ENCODE measurements at regions not wholly inside any gene's neighbourhood (a gene's known extent, or its start where the extent isn't known, plus 50 kb on each side); places are given as distances from the start of the nearest gene placed in this dataset.
A peak's percentile ranks its signal among the peaks of the same experiment; 100 is the strongest.

DNA sequence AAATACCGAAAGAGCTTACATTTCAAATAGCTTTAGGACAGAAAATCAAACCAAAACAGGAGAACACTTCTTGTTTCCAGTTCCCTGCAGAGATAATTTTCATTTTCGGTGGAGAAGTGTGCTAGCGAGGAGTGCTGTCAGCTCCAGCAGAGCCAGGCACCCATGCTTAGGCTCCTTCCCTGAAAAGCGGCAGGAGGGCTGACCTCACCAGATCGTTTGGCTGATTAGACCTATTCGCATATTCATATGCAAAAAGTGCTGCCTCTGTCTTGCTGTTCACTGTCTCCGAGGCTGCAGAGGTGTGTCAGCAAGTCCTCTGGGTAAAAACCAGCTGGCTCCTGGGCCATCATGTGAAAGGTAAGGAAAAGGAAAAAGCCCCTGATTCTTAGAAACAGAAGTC is 225.8 kb upstream of the COPS8 start:
- DNase-seq = no peak

DNA sequence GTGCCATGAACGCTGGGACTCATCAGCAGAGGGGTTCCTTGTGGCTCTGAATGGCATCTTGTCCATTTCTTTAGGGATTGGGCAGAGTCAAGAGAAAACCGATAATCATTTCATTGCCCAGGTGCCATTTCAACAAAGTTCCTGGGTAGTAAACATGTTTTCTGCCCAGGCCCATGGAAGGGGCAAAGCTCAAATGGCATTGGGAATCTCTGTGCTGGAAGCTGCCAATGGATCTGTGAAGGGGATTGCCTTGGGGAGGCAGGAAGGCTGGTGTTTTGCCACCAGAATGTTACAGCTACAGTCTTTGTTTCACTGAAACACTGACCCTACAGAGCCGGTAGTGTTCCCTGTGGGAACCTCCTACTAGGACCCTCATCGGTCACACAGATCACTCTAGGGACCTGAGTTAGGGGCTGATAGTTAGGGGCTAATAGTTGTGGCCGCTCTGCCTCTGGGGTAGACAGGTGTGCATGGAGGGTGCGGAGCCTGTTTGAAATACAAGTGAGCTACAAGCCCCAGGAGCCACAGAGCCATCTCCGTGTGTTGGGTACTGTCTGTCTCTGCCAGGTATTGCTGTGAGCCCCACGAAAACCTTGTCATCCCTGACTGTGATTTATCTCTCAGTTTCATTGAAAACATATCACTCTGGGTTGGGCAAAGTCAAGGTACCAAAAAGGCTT is 224.4 kb upstream of the COPS8 start:
- no peak for DNase-seq

DNA sequence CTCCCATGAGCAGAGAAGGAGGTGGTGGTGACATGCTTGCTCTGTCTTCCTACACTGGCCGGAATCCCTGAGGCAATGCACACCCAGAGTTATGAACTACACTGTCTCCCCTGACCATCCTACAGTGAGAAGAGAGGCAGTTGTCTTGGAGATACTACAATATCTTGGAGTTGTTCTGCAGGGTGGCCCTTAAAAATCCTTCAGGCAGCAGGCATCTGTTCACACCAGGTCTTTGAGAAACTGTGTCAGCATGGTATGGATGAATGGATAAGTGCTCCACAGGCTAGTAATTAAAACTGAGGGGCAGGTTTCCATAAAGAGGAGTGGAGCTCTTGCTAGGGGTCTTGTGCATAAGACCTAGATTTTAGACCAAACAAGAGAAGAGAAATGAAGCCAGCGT is 223.7 kb upstream of the COPS8 start:
- DNase-seq = no peak

DNA sequence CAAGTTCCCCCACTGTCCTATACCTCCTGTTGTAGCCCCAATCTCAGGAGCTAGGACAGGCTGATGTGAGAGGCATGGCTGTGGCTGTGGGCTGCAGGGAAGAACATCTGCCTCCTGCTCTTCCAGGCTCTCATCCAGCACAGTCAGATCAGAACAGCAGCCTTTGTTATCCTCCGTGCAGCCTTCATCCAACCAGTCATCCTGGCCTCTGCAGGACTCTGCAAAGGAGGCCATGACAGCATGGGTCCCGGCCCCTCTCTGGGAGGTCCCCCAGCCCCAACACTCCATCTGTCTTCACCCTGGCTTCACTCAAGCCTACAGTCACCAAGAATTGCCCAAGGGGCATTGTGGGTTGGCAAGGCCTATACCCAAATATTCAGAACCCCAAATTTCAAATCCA is 223.2 kb upstream of the COPS8 start:
- no peak for DNase-seq

DNA sequence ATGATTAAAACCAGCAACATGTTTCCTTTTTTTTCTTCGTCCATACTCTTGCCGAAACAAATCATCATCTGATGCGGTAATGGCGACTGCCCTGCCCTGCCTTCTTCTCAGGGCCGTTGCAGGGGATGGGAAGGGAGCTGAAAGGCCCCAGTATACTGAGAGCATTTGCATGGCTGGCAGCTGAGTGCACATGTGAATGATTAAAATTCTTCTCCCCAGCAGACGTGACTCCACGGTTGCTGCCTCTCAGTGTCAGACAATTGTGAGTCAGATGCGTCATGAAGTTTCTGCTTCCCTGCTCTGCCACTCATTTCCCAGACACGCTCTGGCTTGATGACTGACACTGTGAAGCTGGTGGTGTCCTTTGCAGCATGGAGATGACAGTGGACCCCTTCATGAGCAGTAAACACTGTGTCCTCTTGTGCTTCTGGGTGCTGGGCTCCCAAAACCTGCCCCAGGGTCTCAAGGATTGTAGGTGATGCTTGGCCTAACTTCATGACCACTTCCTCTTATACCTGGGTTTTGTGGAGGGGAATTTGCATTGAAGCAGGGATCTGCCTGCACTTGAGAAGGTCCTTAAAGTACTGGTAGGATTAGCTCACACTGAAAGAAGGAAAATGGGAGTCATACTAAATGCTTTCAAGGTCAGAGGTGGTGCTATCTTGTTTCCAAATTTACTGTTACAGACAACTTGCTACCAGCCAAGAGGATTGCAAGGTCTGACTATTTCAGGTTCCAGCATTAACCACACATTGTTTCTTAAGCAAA is 222.5 kb upstream of the COPS8 start:
- DNase-seq = no peak

DNA sequence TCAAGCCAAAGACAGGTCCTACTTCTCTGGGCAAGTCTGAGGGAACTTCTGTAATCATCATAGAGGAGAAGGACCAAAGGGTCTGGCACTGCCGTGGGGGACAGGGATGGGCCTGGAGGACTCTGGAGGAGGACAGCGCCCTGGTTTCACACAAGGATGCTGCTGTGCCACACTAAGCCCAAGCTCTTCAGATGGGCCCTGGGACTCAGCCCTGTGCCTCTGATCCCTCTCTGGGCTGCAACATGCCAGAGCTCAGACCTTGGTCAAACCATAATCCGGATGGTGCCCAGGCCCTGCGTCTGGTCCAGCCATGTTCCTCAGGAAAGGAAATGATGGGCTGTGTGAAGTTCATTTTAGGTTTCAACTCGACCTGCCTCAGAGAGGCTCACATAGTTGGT is 222.0 kb upstream of the COPS8 start:
- DNase-seq = no peak

DNA sequence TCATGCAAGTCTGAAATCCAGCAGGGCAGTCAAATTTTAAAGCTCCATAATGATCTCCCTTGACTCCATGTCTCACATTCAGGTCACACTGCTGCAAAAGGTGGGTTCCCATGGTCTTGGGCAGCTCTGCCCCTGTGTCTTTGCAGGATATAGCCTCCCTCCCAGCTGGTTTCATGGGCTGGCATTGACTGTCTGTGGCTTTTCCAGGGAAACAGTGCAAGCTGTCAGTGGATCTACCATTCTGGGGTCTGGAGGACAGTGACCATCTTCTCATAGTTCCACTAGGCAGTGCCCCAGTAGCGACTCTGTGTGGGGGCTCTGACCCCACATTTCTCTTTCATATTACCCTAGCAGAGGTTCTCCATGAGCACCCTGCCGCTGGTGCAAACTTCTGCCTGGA is 220.6 kb upstream of the COPS8 start:
- no peak for DNase-seq

DNA sequence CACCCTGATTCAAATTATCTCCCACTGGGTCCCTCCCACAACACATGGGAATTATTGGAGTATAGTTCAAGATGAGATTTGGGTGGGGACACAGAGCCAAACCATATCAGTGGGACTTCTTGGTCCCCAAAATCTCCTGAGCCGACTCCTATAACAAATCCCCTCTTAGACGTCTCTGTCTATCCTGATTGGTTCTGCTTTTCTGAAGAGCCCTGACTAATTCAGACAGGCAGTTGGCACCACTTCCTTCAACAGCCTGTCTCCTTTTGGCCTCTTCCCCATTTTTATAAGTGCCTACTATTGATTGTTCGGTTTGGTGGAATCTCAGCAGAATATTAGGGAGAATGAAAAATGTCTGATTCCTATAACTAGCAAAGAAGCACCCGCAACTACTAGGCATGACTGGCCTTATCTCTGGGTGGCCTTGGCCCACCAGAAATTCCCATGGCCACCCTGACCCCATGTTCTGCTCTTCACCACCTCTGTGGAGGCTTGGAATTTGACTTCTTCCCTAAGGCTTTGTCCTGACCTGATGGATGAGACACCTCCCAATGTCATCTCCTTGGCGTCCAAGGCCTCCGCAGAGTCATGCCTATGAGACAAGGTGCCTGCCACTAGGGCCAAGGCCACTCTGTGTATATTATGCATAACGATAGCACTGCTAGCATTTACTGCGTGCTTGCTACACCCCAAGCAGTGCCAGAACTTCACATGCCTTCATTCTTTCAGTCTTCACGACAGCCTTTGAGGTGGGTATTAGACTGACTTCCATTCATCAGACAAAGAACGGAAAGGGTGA is 218.9 kb upstream of the COPS8 start:
- no peak for DNase-seq

DNA sequence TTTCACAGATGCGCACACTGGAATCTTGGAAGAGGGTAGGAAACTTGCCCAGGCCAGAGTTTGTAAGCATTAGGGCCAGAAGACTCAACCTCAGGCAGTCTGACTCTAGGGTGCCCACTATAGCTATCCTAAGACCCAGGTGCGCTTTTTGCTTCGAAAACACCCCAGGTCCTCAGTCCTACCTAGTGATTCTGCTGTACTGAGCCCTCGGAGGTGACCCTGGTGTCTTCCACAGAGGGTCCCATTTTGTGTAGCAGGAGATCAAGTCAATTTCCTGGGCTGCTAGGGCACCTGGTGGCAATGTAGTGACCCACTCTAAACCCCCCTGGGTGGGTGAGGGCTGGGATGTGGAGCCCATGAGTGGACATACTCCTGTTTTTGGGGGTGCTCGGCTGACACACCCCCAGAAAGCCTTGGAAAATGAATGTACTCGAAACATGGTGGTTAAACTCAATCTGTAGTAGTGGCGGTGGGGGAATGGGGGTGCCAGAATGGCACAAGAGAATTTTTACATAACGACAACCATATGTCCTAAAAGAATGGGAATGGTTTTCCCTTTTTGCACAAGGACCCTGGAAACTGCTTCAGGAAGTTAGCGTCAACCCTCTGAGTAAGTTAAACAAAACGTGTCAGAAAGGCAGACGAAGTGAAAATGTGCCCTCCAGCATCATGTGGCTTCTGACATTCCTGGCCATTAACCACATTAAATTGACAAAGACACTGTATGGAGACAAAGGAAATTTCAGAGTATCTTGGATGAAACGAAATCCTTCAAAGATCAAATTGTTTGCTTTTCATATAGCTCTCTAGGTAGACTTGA is 218.0 kb upstream of the COPS8 start:
- no peak for DNase-seq

DNA sequence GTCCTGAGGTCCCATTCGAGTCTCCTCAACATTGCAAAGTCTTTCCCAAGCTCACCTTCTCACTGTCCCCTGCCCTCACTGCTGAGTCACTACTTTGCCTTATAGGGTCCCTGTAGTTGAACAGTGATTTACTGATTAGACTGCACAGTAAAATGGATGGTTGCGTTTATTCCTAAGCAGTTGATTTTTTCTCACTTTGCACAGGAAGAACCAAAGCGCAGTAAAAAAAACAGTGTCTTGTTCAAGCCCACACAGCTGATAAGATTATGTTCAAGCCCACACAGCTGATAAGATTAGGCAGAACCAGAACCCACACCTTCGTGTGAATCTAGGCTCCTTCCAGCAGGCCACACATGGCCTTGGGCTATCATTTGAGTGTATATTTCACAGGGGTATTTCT is 215.3 kb upstream of the COPS8 start:
- DNase-seq = no peak

DNA sequence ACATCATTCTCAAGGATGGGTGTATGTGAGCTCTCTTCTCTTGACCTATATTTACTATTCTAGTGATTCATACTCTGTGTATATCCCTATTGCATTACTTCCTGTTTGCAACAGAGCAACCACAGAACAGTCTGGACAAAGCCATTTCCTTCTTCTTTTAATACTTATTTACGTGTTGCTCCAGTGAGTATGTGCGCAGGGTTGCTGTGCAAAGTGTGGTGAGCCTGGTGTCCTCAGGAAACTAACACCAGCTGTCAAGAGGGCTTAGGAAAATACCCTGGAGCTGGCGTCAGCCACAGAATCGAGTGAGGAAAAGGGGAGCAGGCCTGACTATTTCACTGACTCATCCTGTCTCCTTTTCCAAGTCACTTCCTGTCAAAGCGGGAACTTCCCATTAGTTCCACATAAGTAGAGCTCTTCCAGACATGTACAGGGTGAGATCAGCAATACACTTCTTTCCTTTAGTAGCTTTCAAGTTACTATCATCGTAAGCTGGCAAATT is 214.1 kb upstream of the COPS8 start:
- no peak for DNase-seq

DNA sequence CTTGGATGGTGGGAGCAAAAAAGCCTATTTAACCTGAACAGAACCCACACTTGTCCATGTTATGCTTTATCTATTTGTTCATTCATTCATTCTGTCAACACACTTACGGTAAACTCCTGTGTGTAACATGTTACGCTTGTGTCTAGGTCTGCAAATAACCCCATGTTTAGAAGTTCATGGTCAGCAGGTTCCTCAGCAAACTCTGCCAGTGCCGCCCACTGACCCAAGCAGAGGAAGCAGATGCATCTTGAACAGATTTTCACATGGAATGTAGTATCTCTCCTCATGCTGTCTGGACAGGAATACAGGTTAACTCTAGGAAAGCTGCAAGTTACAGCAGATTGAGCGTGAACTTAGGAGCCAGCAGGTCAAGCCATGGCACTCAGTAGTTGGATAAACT is 213.7 kb upstream of the COPS8 start:
- DNase-seq = no peak

DNA sequence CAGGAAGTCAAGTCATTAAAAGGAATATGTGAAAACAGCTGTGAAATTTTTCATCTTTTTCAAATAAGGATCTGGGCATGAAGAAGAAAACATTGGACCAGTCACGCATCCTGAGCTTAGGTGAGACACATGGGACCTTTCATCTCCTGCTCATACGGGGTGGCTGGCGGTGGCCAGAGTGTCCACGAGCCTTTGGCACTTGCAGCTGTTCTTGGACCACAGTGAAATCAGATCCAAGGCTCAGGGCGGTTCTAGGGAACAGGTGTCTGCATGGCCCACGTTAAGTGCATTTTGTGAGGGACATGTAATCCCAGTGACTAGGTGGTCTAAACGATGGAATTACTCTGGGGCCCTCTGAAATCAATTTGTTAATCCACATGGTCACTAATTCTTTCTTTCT is 212.7 kb upstream of the COPS8 start:
- no peak for DNase-seq

DNA sequence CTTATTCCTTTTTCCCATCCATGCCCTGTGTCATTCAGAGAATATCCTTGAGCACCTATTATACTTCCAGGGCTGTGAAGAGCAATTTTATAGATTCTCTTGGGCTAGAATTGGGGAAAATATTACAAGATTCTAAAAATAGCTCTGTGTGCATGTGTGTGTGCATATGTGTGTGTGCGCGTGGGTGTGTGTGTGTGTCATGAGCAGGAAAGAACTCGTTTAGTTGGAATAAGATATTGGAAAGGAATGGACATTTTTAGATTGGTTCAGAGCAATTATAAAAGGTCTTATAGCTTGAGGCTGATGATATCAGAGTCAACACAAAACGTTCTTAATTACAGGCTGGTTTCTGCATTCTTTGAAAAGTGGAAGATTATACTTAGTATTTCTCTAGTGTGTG is 212.1 kb upstream of the COPS8 start:
- no peak for DNase-seq

DNA sequence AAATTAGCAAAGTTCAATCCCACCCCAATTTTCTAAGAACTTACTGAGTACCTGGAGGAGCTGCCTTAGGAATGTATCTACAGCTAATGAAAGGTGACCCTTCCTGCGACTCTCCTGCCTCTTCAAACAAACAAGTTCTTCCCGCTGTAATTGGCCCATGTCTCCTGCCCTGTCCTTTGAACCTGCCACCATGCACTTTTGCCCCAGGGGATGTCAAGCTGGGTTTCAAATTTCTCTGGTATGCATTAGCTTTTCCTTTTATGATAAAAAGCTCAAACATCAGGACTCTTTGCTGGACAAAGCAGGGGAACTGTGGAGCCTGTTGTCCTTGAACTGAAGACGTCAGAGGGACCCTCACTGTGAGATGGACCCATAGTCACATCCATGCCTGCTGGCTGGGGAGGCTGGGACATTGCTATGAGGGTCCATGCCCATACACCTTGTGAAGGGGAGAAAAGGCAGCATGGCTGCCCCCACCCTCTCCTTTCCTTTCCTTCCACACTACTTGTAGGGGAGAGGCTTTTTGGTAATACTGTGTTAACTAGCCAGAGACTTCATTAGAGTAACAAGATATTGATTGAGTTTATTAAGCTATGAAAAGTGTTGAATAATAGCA is 210.7 kb upstream of the COPS8 start:
- DNase-seq = no peak

DNA sequence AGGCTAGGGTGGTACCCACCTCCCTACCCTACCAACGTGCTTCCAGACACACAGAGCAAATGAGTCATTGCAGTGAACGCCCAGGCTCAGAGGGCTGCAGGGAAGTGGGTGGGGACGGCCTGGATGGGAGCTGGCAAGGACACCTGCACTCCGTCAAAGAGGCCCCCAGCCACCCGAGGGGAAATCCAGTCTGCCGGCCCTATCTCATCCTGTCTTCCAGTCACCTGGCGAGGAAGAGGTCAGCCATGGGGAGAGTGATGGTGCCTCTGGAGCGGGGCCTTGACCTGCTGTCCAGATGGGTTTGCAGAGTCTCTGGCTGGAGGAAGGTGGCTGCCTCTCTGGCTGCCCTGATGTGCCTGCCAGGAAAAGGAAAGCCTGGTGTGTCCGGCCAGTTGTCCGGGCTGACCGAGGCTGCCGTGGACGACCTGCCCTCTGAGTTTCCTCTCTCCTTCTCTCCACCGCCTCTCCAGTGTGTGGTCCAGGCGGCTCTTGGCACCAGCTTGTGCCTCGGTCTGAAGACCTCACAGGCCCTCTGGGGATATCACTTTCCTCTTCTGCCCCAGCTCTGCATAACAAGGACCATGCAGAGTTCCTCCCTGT is 209.7 kb upstream of the COPS8 start:
- DNase-seq = no peak

DNA sequence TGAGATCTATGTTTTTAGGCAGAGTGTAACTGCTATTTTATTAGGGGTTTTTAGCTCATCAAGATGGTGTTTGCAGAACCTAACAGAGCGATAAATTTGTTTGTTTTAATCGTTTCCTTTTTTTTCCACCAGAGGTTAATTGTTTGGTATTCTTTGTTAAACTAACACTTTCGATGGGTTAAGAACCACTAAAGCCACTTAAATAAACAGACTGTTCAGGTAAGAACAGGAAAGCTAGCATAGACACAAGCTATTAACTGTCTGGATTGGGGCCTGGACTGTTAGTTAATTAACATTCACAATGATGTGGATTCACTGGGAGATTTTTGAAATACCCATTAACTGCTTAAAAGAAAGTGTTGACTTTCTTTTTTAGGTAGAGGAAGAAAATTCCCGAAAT is 209.0 kb upstream of the COPS8 start:
- peak; percentile 88 for DNase-seq

DNA sequence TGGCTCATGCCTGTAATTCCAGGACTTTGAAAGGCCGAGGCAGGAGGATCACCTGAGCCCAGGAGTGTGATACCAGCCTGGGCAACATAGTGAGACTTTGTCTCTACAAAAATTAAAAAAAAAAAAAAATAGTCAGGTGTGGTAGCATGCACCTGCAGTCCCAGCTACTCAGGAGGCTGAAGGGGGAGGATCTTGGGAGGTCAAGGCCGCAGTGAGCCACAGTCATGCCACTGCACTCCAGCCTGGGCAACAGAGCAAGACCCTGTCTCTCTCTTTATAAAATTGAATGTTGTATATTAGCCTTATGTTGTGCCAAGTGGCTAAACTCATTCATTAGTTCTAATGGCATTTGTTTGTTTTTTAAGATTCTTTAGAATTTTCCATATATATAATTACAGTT is 207.7 kb upstream of the COPS8 start:
- no peak for DNase-seq

DNA sequence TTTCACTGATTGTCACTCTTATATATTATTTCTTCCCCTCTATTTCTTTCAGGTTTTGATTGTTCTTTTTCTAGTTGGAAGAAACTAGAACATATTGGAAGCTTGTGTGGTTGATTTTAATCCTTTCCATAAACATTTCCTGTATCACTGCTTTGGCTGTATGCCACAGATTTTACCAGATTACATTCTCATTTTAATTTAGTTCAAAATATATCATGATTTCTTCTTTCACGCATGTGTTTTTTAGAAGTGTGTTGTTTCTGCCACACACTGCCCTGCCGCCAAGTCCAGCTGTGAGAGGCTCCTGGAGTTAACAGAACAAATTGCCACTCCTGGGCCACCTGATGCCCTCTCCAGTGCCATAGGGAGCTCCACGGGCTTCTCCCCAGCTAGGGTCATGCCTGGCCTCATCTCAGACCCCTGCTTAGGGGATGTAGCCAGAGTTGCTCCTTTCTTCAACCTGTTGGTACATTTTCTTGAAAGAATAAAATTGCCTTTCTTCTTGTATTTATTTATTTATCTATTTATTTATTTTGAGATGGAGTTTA is 206.2 kb upstream of the COPS8 start:
- DNase-seq = no peak

DNA sequence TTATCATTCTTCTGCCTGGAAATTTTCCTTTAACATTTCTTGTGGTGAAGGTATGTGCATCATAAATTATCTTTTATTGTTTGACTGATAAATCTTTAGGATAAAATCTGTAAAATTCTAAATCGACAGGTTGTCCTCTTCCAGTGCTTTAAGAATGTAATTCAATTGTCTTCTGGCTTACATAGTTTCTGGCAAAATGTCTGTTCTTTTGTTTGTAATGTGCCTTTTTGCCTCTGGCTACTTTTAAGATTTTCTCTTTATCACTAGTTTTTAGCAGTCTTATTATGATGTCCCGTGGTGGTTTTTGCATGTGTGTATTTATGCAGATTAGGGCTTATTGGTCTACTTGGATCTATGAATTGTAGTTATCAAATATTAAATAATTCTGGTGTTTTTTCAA is 203.6 kb upstream of the COPS8 start:
- no peak for DNase-seq

DNA sequence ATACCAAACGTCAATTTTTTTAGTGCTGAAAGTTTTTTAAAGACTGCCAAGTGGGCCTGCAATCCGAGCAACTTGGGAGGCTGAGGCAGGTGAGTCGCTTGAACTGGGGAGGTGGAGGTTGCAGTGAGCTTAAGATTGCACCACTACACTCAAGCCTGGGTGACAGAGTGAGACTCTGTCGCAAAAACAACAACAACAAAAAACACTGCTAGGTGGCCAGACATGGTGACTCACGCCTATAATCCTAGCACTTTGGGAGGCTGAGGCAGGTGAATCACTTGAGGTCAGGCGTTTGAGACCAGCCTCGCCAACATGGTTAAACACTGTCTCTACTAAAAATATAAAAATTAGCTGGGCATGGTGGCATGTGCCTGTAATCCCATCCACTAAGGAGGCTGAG is 202.8 kb upstream of the COPS8 start:
- DNase-seq = no peak

DNA sequence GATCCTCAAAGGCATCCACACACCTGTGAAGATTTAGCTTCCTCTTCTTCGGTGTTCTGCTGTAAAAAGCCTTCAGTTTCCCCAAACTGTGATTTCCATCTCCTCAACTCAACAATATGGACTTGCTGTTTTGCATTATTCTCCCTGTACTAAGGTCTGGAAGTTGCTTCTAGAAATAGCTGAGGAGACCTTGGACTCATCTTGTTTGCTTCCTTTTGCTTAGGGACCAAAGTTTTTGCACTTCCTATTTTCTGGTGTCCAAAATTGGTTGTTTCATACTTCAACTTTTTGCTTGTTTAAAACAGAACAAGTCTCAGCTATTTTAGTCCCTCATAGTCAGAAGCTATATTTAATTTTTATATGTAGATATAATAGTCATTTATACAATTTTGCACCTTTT is 201.9 kb upstream of the COPS8 start:
- no peak for DNase-seq
